HCT116 (cell line): ENCODE measurements at regions not wholly inside any gene's neighbourhood (a gene's known extent, or its start where the extent isn't known, plus 50 kb on each side); places are given as distances from the start of the nearest gene placed in this dataset.

ENCODE experiments used
- ATAC-seq: fragments of 200-7000 bp; cut with Tn5 transposase; 2 replicates; pipeline ENCODE4 v1.9.1; 2020; ENCODE audit warnings: mild to moderate bottlenecking, moderate library complexity
- BruUV-seq: library from RNA; stranded (reverse); fragments of 400-500 nt; replicated peaks from 2 replicates; lab custom pipeline; 2021; lab: Mats Ljungman, UMichigan
- CTCF ChIA-PET: fragments of 300-600 bp; sonication (Branson Sonifier 250); formaldehyde crosslinking; loops from one replicate; lab custom pipeline; 2021; ENCODE audit warnings: antibody characterized with exemption; lab: Charles Lee
- POLR2A ChIA-PET: fragments of 300-600, 350-600 bp; sonication (Branson Sonifier 250); formaldehyde crosslinking; loops from one replicate; lab custom pipeline; 2021; ENCODE audit warnings: antibody characterized with exemption; lab: Charles Lee
- RAD21 ChIA-PET, 2 experiments: fragments of 300-600 bp; sonication (Branson Sonifier 250); formaldehyde crosslinking; loops; one replicate each; lab custom pipeline; 2023; ENCODE audit warnings: low total read pairs in 2 of 2; ENCODE audit not compliant: uncharacterized antibody in 2 of 2, unreplicated experiment in 2 of 2, low non-redundant PET in 1 of 2; lab: Charles Lee
- DNase-seq: peaks from one replicate; pipeline ENCODE4 v3.0.0-alpha.2; 2010; ENCODE audit warnings: low read depth, low spot score
- H2AFZ ChIP-seq: fragments of 200-600 bp; shearing (Covaris generic), sonication (generic); 2 replicates; pipeline ENCODE4 v1.6.1; 2017; ENCODE audit warnings: low read depth, mixed run types, mixed read lengths, antibody characterized with exemption, low read length; ENCODE audit not compliant: poor library complexity, severe bottlenecking
- H3K27ac ChIP-seq: 2 replicates; pipeline ENCODE4 v1.5.1; 2012; ENCODE audit warnings: low read depth, low read length
- H3K27me3 ChIP-seq: fragments of 200-600 bp; sonication (generic); 2 replicates; pipeline ENCODE4 v1.6.1; 2016; ENCODE audit warnings: mixed run types, low read length, mixed read lengths; ENCODE audit not compliant: insufficient read depth
- H3K36me3 ChIP-seq, 2 experiments: fragments of 200-500 bp in 1 of 2; fragments of 200-600 bp in 1 of 2; sonication (Bioruptor generic) in 1 of 2; sonication (generic) in 1 of 2; 2 replicates each; pipeline versions ENCODE4 v1.5.1 to v1.6.1; 2014 to 2016; ENCODE audit warnings: low read length in 2 of 2, inconsistent platforms in 1 of 2, mixed read lengths in 1 of 2, mixed run types in 1 of 2; ENCODE audit not compliant: insufficient read depth in 2 of 2, control insufficient read depth in 1 of 2
- H3K4me1 ChIP-seq, 2 experiments: fragments of 200-600 bp in 1 of 2; sonication (generic) in 1 of 2; 2 replicates each; pipeline versions ENCODE4 v1.5.1 to v1.6.1; 2012 to 2017; ENCODE audit warnings: low read length in 2 of 2, inconsistent platforms in 1 of 2, mild to moderate bottlenecking in 1 of 2, mixed read lengths in 1 of 2, mixed run types in 1 of 2, moderate library complexity in 1 of 2; ENCODE audit not compliant: insufficient read depth in 2 of 2, control insufficient read depth in 1 of 2
- H3K4me2 ChIP-seq: fragments of 200-600 bp; sonication (generic); 2 replicates; pipeline ENCODE4 v1.6.1; 2017; ENCODE audit warnings: mixed run types, low read length, mixed read lengths
- H3K4me3 ChIP-seq, 2 experiments: fragments of 200-600 bp in 1 of 2; sonication (generic) in 1 of 2; replicated peaks in 1 of 2; 2 replicates each; pipeline ENCODE4 v1.5.1; 2011 to 2016; ENCODE audit warnings: low read length in 2 of 2, control low read depth in 1 of 2, low read depth in 1 of 2, mild to moderate bottlenecking in 1 of 2, mixed read lengths in 1 of 2, mixed run types in 1 of 2
- H3K79me2 ChIP-seq: fragments of 200-600 bp; sonication (generic); 2 replicates; pipeline ENCODE4 v1.6.1; 2017; ENCODE audit warnings: mild to moderate bottlenecking, mixed run types, low read length, moderate library complexity, mixed read lengths; ENCODE audit not compliant: insufficient read depth
- H3K9ac ChIP-seq: fragments of 200-600 bp; sonication (generic); 2 replicates; pipeline ENCODE4 v1.6.1; 2016; ENCODE audit warnings: low read length, mixed read lengths
- H3K9me2 ChIP-seq: fragments of 200-600 bp; sonication (generic), shearing (Covaris generic); 2 replicates; pipeline ENCODE4 v1.6.1; 2017; ENCODE audit warnings: mixed run types, mild to moderate bottlenecking, moderate library complexity; ENCODE audit not compliant: insufficient read depth
- H3K9me3 ChIP-seq, 2 experiments: fragments of 200-500 bp in 1 of 2; fragments of 200-600 bp in 1 of 2; sonication (Bioruptor generic) in 1 of 2; sonication (generic) in 1 of 2; 2 replicates each; pipeline ENCODE4 v1.6.1; 2014 to 2017; ENCODE audit warnings: low read length in 2 of 2, mixed read lengths in 2 of 2, inconsistent platforms in 1 of 2, low read depth in 1 of 2, mild to moderate bottlenecking in 1 of 2, mixed run types in 1 of 2, moderate library complexity in 1 of 2; ENCODE audit not compliant: control insufficient read depth in 1 of 2, insufficient read depth in 1 of 2
- H4K20me1 ChIP-seq: fragments of 200-600 bp; sonication (generic), shearing (Covaris generic); 2 replicates; pipeline ENCODE4 v1.6.1; 2017; ENCODE audit warnings: mixed run types, mild to moderate bottlenecking, moderate library complexity; ENCODE audit not compliant: insufficient read depth
- CEBPB ChIP-seq: IDR thresholded peaks from 2 replicates; pipeline ENCODE4 v1.6.1; 2012; ENCODE audit warnings: low read depth
- EGR1 ChIP-seq: IDR thresholded peaks from 2 replicates; pipeline ENCODE4 v1.6.1; 2012; ENCODE audit warnings: low read depth
- ELF1 ChIP-seq: IDR thresholded peaks from 2 replicates; pipeline ENCODE4 v1.6.1; 2012; ENCODE audit warnings: low read depth, borderline replicate concordance
- EZH2 ChIP-seq: fragments of 200-600 bp; sonication (generic); IDR thresholded peaks from 2 replicates; pipeline ENCODE4 v1.6.1; 2017; ENCODE audit warnings: antibody characterized with exemption, mixed run types
- POLR2A ChIP-seq: IDR thresholded peaks from 2 replicates; pipeline ENCODE4 v1.7.0; 2011; ENCODE audit warnings: borderline replicate concordance; ENCODE audit not compliant: insufficient read depth, insufficient read length; ENCODE audit errors: extremely low read depth
- SP1 ChIP-seq: IDR thresholded peaks from 2 replicates; pipeline ENCODE4 v1.6.1; 2012; ENCODE audit warnings: low read depth
- YY1 ChIP-seq: IDR thresholded peaks from 2 replicates; pipeline ENCODE4 v1.6.1; 2011; ENCODE audit warnings: low read length, low read depth, moderate library complexity, mild to moderate bottlenecking; ENCODE audit not compliant: insufficient replicate concordance; ENCODE audit errors: extremely low read depth
- intact Hi-C: fragments of 100-400 bp; cut with micrococcal nuclease; formaldehyde crosslinking; loops from 2 replicates; pipeline ENCODE4 v1.10.0; 2022
- TF ChIP-seq, protein P1 (sequence below), 3 experiments: fragments of 200-600 bp in 1 of 3; sonication (generic) in 1 of 3; IDR thresholded peaks in 2 of 3; conservative IDR thresholded peaks in 1 of 3; 2 replicates each; pipeline ENCODE4 v1.5.1; 2012 to 2017; ENCODE audit warnings: low read depth in 2 of 3, low read length in 2 of 3, antibody characterized with exemption in 1 of 3, borderline replicate concordance in 1 of 3, control low read depth in 1 of 3, mild to moderate bottlenecking in 1 of 3, mixed read lengths in 1 of 3, mixed run types in 1 of 3, moderate library complexity in 1 of 3; ENCODE audit not compliant: insufficient read depth in 1 of 3

DNA sequence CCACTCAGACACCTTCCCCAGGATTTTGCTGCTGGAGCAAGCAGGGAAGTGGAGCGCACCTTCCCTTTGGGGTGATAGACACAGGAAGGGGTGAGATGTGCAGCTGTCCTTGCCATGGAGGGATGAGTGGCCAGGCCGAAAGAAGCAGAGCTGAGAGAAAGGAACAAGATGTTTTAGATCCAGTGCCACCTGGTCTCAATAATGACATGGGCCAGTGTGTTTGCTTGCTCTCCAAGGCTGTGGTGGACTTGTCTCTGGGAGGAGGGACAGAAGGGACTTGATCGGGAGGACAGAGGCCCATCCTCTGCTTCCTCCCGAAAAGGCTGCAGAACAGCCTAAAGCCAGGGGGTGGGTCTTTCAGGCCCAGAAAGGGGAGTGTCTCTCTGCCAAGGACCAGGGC is 61.7 kb upstream of the CCDC167 start:
- no peaks in the 10 kb centered on the region for H3K9me2 ChIP-seq
- no peak overlapping the region for H3K9ac ChIP-seq
- no peak for TF ChIP-seq ELF1
- no peak for TF ChIP-seq YY1
- TF ChIP-seq EGR1: no peak
- TF ChIP-seq CEBPB: no peak
- no peak for TF ChIP-seq EZH2
- TF ChIP-seq SP1: no peak
- TF ChIP-seq, all 23 proteins: peak for 0
- no TSS peak for BruUV-seq
- CTCF ChIA-PET: no interaction called here
- no peak for DNase-seq
- RAD21 ChIA-PET: no interaction called here
- Histone ChIP-seq H3K4me3 (no peak overlapping the region), H3K9me3 (no peaks in the 10 kb centered on the region), H3K4me2 (no peak overlapping the region), H3K27me3 (no peaks in the 10 kb centered on the region), H3K36me3 (no peaks in the 10 kb centered on the region), H4K20me1 (no peaks in the 10 kb centered on the region), H3K4me1 (peaks cover 0 to 25% of the 10 kb centered on the region in 2 experiments; a peak in 2 of 4 replicates), H2AFZ (no peak overlapping the region), H3K27ac (no peak overlapping the region), H3K79me2 (no peaks in the 10 kb centered on the region)
- POLR2A ChIA-PET: no interaction called here
- intact Hi-C loops: no loop called here
- no peak for ATAC-seq

DNA sequence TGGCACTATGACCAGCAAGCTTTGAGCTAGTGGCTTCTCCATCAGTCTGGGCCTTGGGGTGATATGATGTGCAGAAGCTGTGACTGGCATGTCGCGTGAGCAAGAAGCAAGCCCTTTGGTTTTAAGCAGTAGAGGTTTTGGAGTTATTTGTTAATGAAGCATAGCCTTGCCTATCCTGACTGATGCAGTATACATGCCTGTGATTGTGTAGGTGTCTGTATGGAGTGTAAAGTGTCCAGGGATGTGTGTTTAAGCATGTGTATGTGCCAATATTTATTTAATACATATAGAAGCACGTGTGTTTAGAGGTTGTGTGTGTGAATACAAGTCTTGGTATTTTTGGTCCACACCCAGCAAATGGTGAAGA is 61.0 kb upstream of the CCDC167 start:
- H4K20me1 ChIP-seq: no peaks in the 10 kb centered on the region
- H3K27ac ChIP-seq: no peak overlapping the region
- H3K9me2 ChIP-seq: no peaks in the 10 kb centered on the region
- RAD21 ChIA-PET: no interaction called here
- H2AFZ ChIP-seq: no peak overlapping the region
- H3K9ac ChIP-seq: no peak overlapping the region
- CTCF ChIA-PET: no interaction called here
- TF ChIP-seq, protein P1, sequence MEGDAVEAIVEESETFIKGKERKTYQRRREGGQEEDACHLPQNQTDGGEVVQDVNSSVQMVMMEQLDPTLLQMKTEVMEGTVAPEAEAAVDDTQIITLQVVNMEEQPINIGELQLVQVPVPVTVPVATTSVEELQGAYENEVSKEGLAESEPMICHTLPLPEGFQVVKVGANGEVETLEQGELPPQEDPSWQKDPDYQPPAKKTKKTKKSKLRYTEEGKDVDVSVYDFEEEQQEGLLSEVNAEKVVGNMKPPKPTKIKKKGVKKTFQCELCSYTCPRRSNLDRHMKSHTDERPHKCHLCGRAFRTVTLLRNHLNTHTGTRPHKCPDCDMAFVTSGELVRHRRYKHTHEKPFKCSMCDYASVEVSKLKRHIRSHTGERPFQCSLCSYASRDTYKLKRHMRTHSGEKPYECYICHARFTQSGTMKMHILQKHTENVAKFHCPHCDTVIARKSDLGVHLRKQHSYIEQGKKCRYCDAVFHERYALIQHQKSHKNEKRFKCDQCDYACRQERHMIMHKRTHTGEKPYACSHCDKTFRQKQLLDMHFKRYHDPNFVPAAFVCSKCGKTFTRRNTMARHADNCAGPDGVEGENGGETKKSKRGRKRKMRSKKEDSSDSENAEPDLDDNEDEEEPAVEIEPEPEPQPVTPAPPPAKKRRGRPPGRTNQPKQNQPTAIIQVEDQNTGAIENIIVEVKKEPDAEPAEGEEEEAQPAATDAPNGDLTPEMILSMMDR (IDR thresholded peaks at IDR 0.05 in 2 of 3, conservative IDR thresholded peaks at IDR 0.05 in 1 of 3; ENCODE audit: borderline replicate concordance in 1 of 3, insufficient read depth in 1 of 3, low read depth in 2 of 3, low read length in 2 of 3): no peak
- no peak for TF ChIP-seq POLR2A
- TF ChIP-seq EZH2: no peak
- no peaks in the 10 kb centered on the region for H3K79me2 ChIP-seq
- H3K4me2 ChIP-seq: no peak overlapping the region
- ATAC-seq (no peak), DNase-seq (no peak)
- POLR2A ChIA-PET: no interaction called here
- H3K36me3 ChIP-seq: no peaks in the 10 kb centered on the region
- intact Hi-C loops: no loop called here
- no TSS peak for BruUV-seq
- H3K27me3 ChIP-seq: no peaks in the 10 kb centered on the region
- H3K9me3 ChIP-seq: no peaks in the 10 kb centered on the region
- H3K4me3 ChIP-seq: no peak overlapping the region
- peaks cover 0 to 25% of the 10 kb centered on the region in 2 experiments; a peak in 2 of 4 replicates for H3K4me1 ChIP-seq
